B cell (primary cell): ENCODE measurements at regions not wholly inside any gene's neighbourhood (a gene's known extent, or its start where the extent isn't known, plus 50 kb on each side); places are given as distances from the start of the nearest gene placed in this dataset.

Experiments used
- CTCF ChIP-seq: fragments of 200-600 bp; IDR thresholded peaks from one replicate; pipeline ENCODE4 v1.8.0; 2022; ENCODE audit warnings: antibody characterized with exemption, mild to moderate bottlenecking
- EZH2 ChIP-seq: IDR thresholded peaks from 2 replicates; pipeline ENCODE4 v1.6.1; 2012; ENCODE audit warnings: borderline replicate concordance, low read depth, mild to moderate bottlenecking, moderate library complexity, low read length; ENCODE audit not compliant: insufficient read depth, poor library complexity, severe bottlenecking

GRCh38 chr17:79207960-79208359 is 133.3 kb downstream of the ENGASE start:
- TF ChIP-seq CTCF, result no peak
- no peak for TF ChIP-seq EZH2
